AG04449 (cell line): ENCODE measurements at regions not wholly inside any gene's neighbourhood (a gene's known extent, or its start where the extent isn't known, plus 50 kb on each side); places are given as distances from the start of the nearest gene placed in this dataset.

Source experiments
- CTCF ChIA-PET: fragments of 350-600 bp; formaldehyde crosslinking; extraction: SDS; loops from one replicate; lab custom pipeline; 2021; ENCODE audit warnings: antibody characterized with exemption; lab: Yijun Ruan, JAX
- POLR2A ChIA-PET: fragments of 400-600, 350-600 bp; formaldehyde crosslinking; extraction: SDS; loops from one replicate; lab custom pipeline; 2020; ENCODE audit warnings: antibody characterized with exemption, inconsistent platforms; lab: Yijun Ruan, JAX
- DNase-seq: peaks from one replicate; pipeline ENCODE4 v3.0.0-alpha.2; 2010; ENCODE audit warnings: low read depth, low spot score
- H3K4me3 ChIP-seq: 2 replicates; pipeline ENCODE4 v1.5.1; 2011; ENCODE audit warnings: low read depth, mild to moderate bottlenecking, control low read depth, low read length
- CTCF ChIP-seq: IDR thresholded peaks from one replicate; pipeline ENCODE4 v1.5.1; 2011; ENCODE audit warnings: mild to moderate bottlenecking, moderate library complexity, low read length, control low read depth, inconsistent platforms; ENCODE audit not compliant: insufficient read depth; ENCODE audit errors: missing control alignments

- POLR2A ChIA-PET = no interaction called here
- DNase-seq = no peak
- H3K4me3 ChIP-seq = no peak overlapping the region
- CTCF ChIA-PET = interaction anchor here (1.5 to 2.1 kb wide), 2 partner anchors 10 to 12 kb away, joined by 4 to 5 read pairs; no protein-coding TSS in a partner anchor
- TF ChIP-seq CTCF = no peak
Observed at GRCh38 chr12:105759149-105759548, 379.6 kb downstream of the NUAK1 start.

GRCh38 chr12:105761075-105761474 lies 377.7 kb downstream of the NUAK1 start:
- H3K4me3 ChIP-seq = no peak overlapping the region
- CTCF ChIA-PET = interaction anchor here (1.2 to 2.1 kb wide), 2 partner anchors 8 to 375 kb away, joined by 4 to 5 read pairs; no protein-coding TSS in a partner anchor
- POLR2A ChIA-PET = no interaction called here
- no peak for DNase-seq
- no peak for TF ChIP-seq CTCF

GRCh38 chr12:105764216-105764835 lies 374.4 kb downstream of the NUAK1 start:
- DNase-seq = no peak
- H3K4me3 ChIP-seq = no peak overlapping the region
- POLR2A ChIA-PET = no interaction called here
- CTCF ChIA-PET = interaction anchor here (1.6 to 2.5 kb wide), 2 partner anchors 58 to 344 kb away, joined by 4 to 8 read pairs; no protein-coding TSS in a partner anchor
- TF ChIP-seq CTCF = no peak

GRCh38 chr12:105765053-105766014 lies 373.4 kb downstream of the NUAK1 start:
- no peak for TF ChIP-seq CTCF
- no peak for DNase-seq
- CTCF ChIA-PET = interaction anchor here (1.6 to 2.5 kb wide), 2 partner anchors 59 to 345 kb away, joined by 4 to 8 read pairs; no protein-coding TSS in a partner anchor
- no peak overlapping the region for H3K4me3 ChIP-seq
- POLR2A ChIA-PET = no interaction called here

GRCh38 chr12:105766029-105766428 lies 372.7 kb downstream of the NUAK1 start:
- H3K4me3 ChIP-seq = no peak overlapping the region
- no peak for DNase-seq
- CTCF ChIA-PET = interaction anchor here (1.6 to 2.5 kb wide), 2 partner anchors 60 to 345 kb away, joined by 4 to 8 read pairs; no protein-coding TSS in a partner anchor
- POLR2A ChIA-PET = no interaction called here
- TF ChIP-seq CTCF = no peak
